Left cardiac atrium (tissue), 4 donors: ENCODE measurements at regions not wholly inside any gene's neighbourhood (a gene's known extent, or its start where the extent isn't known, plus 50 kb on each side); places are given as distances from the start of the nearest gene placed in this dataset.

Experiments
- ATAC-seq, 2 donors: fragments of 200-7000 bp; cut with Tn5 transposase; one replicate each; pipeline ENCODE4 v1.9.1; 2020; ENCODE audit warnings: mild to moderate bottlenecking in 2 of 2, moderate library complexity in 2 of 2
- DNase-seq: peaks from one replicate; pipeline ENCODE4 v3.0.0-alpha.2; 2020
- intact Hi-C, 2 donors: fragments of 100-400 bp; cut with DNase I; formaldehyde crosslinking; loops; one replicate each; pipeline versions ENCODE4 v1.14.1 to v1.15.1; 2022 to 2023
- donor health status: DM: no; HTN: yes; CAD: no.
- donor health status: DM: no; HTN: yes; CAD: no; lungs with severe emphysema.
- donor health status: DM: yes; HTN: yes; CAD: no.
- donor health status: Dilated cardiomyopathy.

DNA sequence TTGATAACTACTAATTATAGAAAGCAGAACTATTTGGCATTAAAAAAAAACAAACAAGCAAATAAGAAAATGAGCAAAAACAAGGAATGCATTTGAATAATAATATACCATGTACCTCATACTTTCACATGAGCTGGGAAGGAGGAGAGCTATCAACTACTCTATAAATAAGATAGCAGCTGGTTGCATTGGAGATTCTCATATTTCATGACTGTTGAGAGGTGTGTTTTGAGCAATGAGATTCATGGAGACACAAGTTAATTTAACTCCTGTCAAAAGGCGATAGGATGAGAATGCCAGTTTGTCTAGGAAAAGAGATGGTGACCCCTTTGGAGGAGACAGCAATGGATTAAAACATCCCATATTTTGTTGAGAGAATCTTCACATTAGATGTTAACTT lies 348.8 kb upstream of the SPTLC3 start:
- intact Hi-C loops = no loop called here
- DNase-seq (no peak), ATAC-seq (no peak)

DNA sequence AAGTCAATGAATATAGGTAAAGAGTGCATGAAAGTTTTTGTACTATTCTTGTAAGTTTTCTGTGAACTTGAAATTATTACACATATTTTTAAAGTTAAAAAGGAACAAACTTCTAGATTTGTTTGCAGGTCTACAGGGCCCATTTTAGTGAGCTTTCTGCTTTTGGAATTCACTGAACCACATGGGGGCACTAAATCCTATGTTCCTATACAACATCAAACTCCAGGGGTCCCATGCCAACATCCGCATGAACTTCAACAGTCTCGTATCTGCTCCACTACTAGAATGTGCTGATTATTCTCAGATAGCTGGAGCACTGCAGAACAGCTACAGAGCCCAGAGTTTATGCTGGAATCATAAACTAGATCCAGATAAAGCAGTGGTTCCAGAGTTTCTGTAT lies 347.9 kb upstream of the SPTLC3 start:
- intact Hi-C loops = no loop called here
- DNase-seq (no peak), ATAC-seq (no peak)

GRCh38 chr20:12670301-12670700 lies 338.5 kb upstream of the SPTLC3 start:
- ATAC-seq (no peak), DNase-seq (no peak)
- intact Hi-C loops = no loop called here

GRCh38 chr20:12673352-12673751 lies 335.4 kb upstream of the SPTLC3 start:
- intact Hi-C loops = no loop called here
- DNase-seq (no peak), ATAC-seq (no peak)

DNA sequence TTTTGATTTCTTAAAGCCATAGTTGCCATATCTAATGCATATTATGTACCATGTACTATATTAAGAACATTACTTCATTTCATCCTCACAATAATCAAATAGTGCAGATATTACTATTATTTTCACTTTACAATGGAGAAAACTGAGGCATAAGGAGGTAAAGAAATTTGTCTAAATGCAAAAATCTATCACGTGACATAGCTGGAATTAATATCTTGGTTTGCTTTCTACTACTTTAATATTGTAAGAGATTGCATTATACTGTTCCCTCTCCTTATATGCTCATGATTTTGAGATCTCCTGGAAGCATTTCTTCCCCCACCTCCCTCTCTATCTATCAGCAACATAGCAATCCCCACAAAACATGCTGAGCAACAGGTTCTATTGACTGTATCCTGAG lies 330.8 kb upstream of the SPTLC3 start:
- no peak for ATAC-seq
- intact Hi-C loops = no loop called here
- DNase-seq = no peak

- no peak for ATAC-seq
- intact Hi-C loops = no loop called here
- no peak for DNase-seq
Observed at GRCh38 chr20:12679447-12679846, 329.3 kb upstream of the SPTLC3 start.

DNA sequence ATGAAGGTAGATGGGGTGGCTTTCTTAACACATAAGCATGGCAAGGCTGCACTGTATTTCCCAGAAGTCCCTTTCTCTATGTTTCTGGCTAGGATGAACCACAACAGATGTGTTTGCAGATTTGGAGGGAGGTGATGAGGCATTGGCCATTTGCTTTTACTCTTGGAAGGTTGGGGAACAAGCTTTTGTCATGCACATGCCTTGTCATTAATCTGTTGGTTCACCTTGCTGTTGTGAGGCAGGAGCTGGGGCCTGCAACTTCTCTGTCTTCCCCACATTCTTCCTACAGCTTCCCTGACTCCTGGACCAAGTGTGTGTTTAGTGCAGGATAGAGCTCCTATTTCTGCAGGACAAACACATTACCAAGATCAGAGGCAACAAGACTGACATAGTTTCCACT lies 326.2 kb upstream of the SPTLC3 start:
- DNase-seq (no peak), ATAC-seq (no peak)
- intact Hi-C loops = no loop called here

DNA sequence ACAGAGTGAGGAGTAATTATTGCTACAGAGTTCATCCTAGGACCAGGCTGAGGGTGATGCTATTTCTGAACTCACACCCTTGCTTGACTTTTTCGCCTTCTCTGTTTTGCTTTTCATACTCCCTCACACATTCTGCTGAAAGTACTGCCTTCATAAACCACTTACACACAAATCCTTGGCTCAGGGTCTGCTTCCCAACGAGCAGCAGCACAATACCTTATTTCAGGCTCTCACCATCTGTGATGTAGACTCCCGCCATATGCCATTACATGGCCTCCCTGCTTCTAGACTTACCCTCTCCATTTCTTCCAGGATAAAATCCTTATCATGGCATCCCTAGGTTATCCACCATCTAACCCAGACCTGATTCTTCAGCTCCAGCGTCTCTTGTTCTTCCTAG lies 321.3 kb upstream of the SPTLC3 start:
- no peak for DNase-seq
- intact Hi-C loops = no loop called here
- no peak for ATAC-seq

DNA sequence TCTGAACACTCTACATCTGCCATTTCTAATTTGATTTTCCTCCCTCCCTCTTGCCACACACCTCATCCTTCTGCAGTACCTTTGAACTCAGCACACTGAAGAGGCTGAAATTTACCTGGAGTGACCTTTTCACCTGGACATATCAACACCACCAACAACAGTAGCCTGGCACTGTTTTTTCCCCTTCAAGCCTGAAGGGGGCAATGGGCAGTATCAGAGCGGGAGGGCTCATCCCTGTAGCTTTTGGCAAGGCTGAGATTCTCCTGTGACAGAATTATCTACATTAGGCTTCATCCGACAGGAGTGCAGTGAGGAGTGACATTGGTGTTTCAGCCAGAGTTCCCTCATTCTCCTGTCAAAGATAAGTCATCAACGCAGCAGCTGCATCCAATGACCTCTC lies 312.8 kb upstream of the SPTLC3 start:
- no peak for ATAC-seq

DNA sequence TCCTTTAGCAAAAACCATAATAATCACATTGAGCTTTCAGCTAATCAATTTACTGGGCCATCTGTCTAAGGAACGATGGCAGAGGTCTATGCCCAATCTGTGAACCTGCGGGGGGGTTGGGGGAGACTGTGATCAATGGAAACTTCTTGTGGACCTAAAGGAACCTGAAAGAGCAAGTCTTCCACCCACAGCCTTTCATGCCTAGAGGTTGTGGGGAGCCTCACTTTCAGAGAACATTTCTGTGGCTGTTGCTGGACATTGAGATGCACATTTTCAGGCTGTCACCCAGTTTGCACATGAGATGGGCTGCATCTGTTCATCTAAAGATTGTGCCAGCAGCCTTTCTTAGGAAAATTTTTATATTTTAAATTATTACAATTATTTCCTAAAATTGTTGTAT lies 310.0 kb upstream of the SPTLC3 start:
- DNase-seq (no peak), ATAC-seq (no peak)
- intact Hi-C loops = no loop called here

More for the DNA sequence above, 312.8 kb upstream of the SPTLC3 start:
- DNase-seq = no peak
- intact Hi-C loops = no loop called here

DNA sequence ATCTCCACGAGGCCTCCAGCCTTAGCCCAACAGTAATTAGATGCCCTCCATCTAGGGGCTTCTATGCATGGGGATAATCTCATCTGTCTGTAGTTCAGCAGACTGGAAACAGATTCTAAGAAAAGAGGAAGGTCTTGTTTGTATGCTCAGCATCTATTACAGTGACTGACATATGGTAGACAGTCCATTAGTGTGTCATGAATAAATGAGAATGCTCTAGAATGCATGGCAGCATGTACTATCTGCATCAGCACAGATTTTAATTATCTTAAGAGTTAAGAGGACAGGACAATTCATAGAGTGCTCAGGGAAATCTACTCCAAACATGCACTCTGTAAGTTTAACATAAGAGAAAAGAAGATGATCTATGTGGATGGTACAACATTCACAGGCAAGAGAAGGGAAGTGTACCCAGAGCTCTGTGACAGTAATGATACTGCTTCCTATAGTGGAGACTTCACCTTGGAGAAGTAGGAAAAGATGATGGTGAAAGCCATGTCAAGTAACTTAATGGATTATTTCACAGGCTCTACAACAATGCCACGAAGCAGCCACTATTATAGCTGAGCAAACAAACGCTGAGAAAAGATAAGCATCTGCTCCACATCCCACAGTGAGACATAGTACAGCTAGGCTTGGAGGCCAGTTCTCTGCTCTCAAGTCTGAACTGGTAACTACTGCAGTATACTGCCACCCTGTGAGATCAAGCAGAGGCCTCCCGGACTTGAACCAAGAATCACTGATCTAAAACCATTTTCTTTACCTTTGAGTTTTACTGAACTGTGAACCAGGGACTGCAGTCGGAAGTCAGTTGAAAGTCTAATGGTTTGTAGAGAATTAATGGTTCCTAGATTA lies 309.2 kb upstream of the SPTLC3 start:
- no peak for ATAC-seq

GRCh38 chr20:12700701-12701100 lies 308.1 kb upstream of the SPTLC3 start:
- intact Hi-C loops = no loop called here
- no peak for ATAC-seq
- DNase-seq = no peak

More for the DNA sequence above, 309.2 kb upstream of the SPTLC3 start:
- no peak for DNase-seq
- intact Hi-C loops = no loop called here

DNA sequence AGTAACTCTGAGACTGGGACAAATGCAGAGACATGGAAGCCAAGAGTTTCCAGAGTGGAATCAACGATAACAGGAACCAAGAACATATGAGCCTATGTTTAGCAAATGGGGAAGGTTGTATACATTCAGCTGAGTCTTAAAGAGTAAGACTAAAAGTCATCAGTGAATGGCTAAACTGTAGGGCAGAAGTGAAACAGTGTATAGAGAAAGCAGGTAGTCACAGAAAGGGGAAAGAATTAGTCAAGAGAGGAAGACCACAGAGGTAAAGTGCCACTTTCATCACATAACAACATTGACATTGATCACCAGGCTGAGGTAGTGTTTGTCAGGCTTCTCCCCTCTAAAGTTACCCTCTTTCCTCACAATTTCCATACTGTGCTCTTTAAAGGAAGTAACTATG lies 306.5 kb upstream of the SPTLC3 start:
- DNase-seq (no peak), ATAC-seq (no peak)
- intact Hi-C loops = no loop called here

DNA sequence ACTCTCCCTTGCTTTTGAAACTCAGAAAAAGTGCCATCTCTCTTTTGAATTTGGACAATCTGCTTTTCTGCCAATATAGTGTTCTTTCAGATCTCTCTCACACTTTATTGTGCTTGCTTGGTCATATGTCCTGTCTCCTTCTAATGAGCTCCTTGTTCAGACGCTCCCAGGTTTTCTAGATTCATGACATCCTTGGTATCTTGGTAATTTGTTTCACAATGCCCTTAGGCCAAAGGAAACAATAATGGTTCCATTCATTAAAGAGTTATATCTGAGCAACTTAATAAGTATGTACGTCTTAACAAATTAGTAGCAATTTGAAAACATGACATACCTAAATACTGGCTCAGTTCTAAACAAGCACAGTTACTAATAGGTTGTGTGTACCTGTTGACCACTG lies 293.4 kb upstream of the SPTLC3 start:
- intact Hi-C loops = no loop called here
- no peak for ATAC-seq

DNA sequence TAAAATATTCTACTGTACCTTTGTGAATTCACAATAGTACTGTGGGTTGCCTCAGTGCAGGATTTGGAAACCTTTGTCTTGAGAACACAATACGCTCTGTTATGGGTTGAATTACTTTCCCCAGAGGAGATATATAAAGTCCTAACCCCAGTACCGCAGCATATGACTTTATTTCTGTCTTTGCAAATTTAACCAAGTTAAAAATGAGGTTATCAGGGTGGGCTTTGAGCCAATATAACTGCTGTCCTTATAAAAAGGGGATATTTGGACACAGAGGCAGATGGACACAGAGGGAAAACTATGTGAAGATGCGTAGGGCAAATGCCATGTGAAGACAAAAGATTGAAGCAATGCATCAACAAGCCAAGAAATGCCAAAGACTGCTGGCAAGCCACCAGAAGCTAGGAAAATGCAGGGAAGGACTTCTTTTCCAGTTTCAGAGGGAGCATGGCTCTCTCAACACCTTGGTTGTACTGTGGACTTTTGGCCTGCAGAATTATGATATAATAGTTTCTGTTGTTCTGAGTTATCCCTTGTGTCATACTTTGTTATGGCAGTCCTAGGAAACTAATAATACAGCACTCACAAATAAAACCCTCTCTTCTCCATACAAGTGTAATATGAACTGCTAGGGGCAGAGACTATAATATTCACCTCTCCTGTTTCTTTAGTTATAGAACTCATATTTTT lies 292.6 kb upstream of the SPTLC3 start:
- DNase-seq (no peak), ATAC-seq (no peak)
- intact Hi-C loops = no loop called here

More for the DNA sequence above, 293.4 kb upstream of the SPTLC3 start:
- DNase-seq = no peak

- ATAC-seq (no peak), DNase-seq (no peak)
- intact Hi-C loops = no loop called here
Observed at GRCh38 chr20:12717061-12717460, 291.7 kb upstream of the SPTLC3 start.

- DNase-seq = no peak
- ATAC-seq = no peak
- intact Hi-C loops = no loop called here
Observed at GRCh38 chr20:12718619-12719018, 290.2 kb upstream of the SPTLC3 start.

- intact Hi-C loops = no loop called here
- no peak for ATAC-seq
- no peak for DNase-seq
Observed at GRCh38 chr20:12721636-12722035, 287.1 kb upstream of the SPTLC3 start.

DNA sequence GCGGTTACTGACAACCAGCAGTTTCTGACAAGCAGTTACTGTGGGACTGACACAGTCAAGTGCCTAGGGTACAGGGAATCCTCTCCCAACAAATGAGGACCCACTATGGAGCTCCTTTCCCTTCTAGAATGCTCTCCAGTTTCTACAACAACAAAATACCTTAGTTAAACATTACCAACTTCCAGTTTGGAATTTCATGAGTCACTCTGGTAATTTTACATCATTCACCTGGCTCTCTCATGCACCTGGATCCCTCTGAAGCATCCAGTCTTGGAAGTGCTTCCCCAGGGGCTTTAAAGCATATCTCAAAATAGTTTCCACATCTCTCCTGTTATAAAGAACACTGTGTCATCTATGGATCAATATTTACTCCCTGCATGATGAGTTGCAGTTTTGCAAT lies 286.7 kb upstream of the SPTLC3 start:
- intact Hi-C loops = no loop called here
- ATAC-seq = no peak
- DNase-seq = no peak

DNA sequence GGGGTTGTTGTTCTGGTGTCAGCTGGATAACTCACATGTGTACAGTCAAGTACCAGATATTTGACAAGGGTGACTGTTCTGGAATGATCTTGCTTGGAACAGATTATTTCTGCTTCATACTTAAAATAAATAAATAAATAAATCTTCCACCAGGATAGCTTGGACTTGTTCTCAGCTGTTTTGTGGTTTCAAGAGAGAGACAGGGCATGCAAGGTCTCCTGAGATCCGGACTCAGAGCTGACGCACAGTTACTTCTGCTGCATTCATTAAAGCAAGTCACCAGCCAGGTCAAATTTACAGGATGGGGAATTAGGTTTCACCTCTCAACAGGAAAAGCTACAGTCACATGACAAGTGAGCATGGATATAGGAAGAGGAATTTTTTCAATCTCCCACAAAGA lies 285.0 kb upstream of the SPTLC3 start:
- intact Hi-C loops = no loop called here
- no peak for DNase-seq
- ATAC-seq = no peak

DNA sequence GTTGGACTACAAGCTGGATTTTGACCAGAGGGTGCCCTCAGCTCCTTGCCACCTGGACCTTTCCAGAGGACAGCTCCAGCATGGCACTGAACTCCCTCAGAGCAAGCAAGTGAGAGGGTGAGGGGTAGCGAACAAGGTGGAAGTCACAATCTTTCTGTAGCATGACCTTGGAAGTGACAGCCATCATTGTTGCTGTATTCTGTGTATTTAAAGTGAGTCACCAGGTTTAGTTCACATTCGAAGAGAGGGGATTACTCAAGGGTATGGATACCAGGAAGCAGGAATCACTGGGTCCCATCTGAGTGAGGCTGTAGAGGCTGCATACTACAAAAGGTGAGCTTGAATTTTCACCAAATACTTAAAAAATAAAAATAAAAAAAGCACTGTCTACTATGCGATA lies 280.0 kb upstream of the SPTLC3 start:
- no peak for DNase-seq
- no peak for ATAC-seq
- intact Hi-C loops = no loop called here
